Trophoblast cell (in vitro differentiated cells and primary cell): ENCODE measurements at regions not wholly inside any gene's neighbourhood (a gene's known extent, or its start where the extent isn't known, plus 50 kb on each side); places are given as distances from the start of the nearest gene placed in this dataset.
"Not testable (repeated sequence)": the region's sequence is repeated elsewhere in the genome, so short reads cannot be mapped to it uniquely, and the experiment has no call there.

ENCODE experiments used
- DNase-seq, 2 donors: peaks; one replicate each; pipeline ENCODE4 v3.0.0-alpha.2; 2016
- H2AFZ ChIP-seq: 2 replicates; pipeline ENCODE4 v1.6.1; 2013; ENCODE audit warnings: low read length, moderate library complexity, mild to moderate bottlenecking; ENCODE audit not compliant: insufficient read depth, poor library complexity
- H2AK5ac ChIP-seq: 2 replicates; pipeline ENCODE4 v1.6.1; 2013; ENCODE audit warnings: mild to moderate bottlenecking, low read length
- H2BK120ac ChIP-seq: 2 replicates; pipeline ENCODE4 v1.6.1; 2013; ENCODE audit warnings: low read length, mild to moderate bottlenecking, moderate library complexity; ENCODE audit not compliant: insufficient read depth, poor library complexity
- H2BK12ac ChIP-seq: 2 replicates; pipeline ENCODE4 v1.6.1; 2013; ENCODE audit warnings: mild to moderate bottlenecking, low read length, moderate library complexity
- H2BK5ac ChIP-seq: 2 replicates; pipeline ENCODE4 v1.6.1; 2013; ENCODE audit warnings: low read length, low read depth, moderate library complexity, mild to moderate bottlenecking; ENCODE audit not compliant: poor library complexity
- H3K14ac ChIP-seq: 2 replicates; pipeline ENCODE4 v1.6.1; 2013; ENCODE audit warnings: mild to moderate bottlenecking, low read length
- H3K18ac ChIP-seq: 2 replicates; pipeline ENCODE4 v1.6.1; 2013; ENCODE audit warnings: mild to moderate bottlenecking, low read length
- H3K23ac ChIP-seq: 2 replicates; pipeline ENCODE4 v1.6.1; 2013; ENCODE audit warnings: low read length
- H3K27ac ChIP-seq: 2 replicates; pipeline ENCODE4 v1.5.1; 2013; ENCODE audit warnings: low read depth, mild to moderate bottlenecking, inconsistent platforms, low read length, moderate library complexity
- H3K27me3 ChIP-seq: 2 replicates; pipeline ENCODE4 v1.6.1; 2013; ENCODE audit warnings: inconsistent platforms, mild to moderate bottlenecking, low read length, moderate library complexity; ENCODE audit not compliant: insufficient read depth
- H3K36me3 ChIP-seq, 2 experiments: 1 replicate in 1 of 2; 2 replicates in 1 of 2; pipeline ENCODE4 v1.6.1; 2013; ENCODE audit warnings: low read length in 2 of 2, mild to moderate bottlenecking in 2 of 2, moderate library complexity in 1 of 2; ENCODE audit not compliant: insufficient read depth in 2 of 2, control insufficient read depth in 1 of 2
- H3K4ac ChIP-seq: 2 replicates; pipeline ENCODE4 v1.6.1; 2013; ENCODE audit warnings: low read depth, mild to moderate bottlenecking, low read length, moderate library complexity
- H3K4me1 ChIP-seq, 2 experiments: 1 replicate in 1 of 2; 2 replicates in 1 of 2; pipeline ENCODE4 v1.6.1; 2013; ENCODE audit warnings: low read length in 2 of 2, mild to moderate bottlenecking in 2 of 2, moderate library complexity in 1 of 2; ENCODE audit not compliant: insufficient read depth in 2 of 2, control insufficient read depth in 1 of 2
- H3K4me2 ChIP-seq: 2 replicates; pipeline ENCODE4 v1.6.1; 2013; ENCODE audit warnings: inconsistent platforms, mild to moderate bottlenecking, low read length, moderate library complexity
- H3K4me3 ChIP-seq: 2 replicates; pipeline ENCODE4 v1.5.1; 2013; ENCODE audit warnings: mild to moderate bottlenecking, low read depth, low read length, inconsistent platforms
- H3K79me1 ChIP-seq: one replicate; pipeline ENCODE4 v1.6.1; 2013; ENCODE audit warnings: low read length
- H3K79me2 ChIP-seq: 2 replicates; pipeline ENCODE4 v1.6.1; 2013; ENCODE audit warnings: low read length, mild to moderate bottlenecking; ENCODE audit not compliant: control insufficient read depth, insufficient read depth, poor library complexity
- H3K9ac ChIP-seq: 2 replicates; pipeline ENCODE4 v1.6.1; 2013; ENCODE audit warnings: mild to moderate bottlenecking, low read length
- H3K9me3 ChIP-seq: 2 replicates; pipeline ENCODE4 v1.6.1; 2013; ENCODE audit warnings: low read depth, mild to moderate bottlenecking, control low read depth, inconsistent platforms, low read length; ENCODE audit not compliant: insufficient read depth
- H4K12ac ChIP-seq: 2 replicates; pipeline ENCODE4 v1.6.1; 2013; ENCODE audit warnings: low read depth, mild to moderate bottlenecking, low read length, moderate library complexity
- H4K8ac ChIP-seq: 2 replicates; pipeline ENCODE4 v1.6.1; 2013; ENCODE audit warnings: low read depth, mild to moderate bottlenecking, low read length, moderate library complexity
- H4K91ac ChIP-seq: one replicate; pipeline ENCODE4 v1.6.1; 2013; ENCODE audit warnings: low read depth, mild to moderate bottlenecking, low read length, moderate library complexity
- WGBS: extraction: QIAGEN DNeasy Blood & Tissue Kit; methylation state at CpG from one replicate; pipeline ENCODE4 v1.1.7; 2013; ENCODE audit warnings: missing lambda C conversion rate; ENCODE audit not compliant: insufficient read length, insufficient coverage; ENCODE audit errors: extremely low coverage; 5-methylcytosine and 5-hydroxymethylcytosine counted together

DNA sequence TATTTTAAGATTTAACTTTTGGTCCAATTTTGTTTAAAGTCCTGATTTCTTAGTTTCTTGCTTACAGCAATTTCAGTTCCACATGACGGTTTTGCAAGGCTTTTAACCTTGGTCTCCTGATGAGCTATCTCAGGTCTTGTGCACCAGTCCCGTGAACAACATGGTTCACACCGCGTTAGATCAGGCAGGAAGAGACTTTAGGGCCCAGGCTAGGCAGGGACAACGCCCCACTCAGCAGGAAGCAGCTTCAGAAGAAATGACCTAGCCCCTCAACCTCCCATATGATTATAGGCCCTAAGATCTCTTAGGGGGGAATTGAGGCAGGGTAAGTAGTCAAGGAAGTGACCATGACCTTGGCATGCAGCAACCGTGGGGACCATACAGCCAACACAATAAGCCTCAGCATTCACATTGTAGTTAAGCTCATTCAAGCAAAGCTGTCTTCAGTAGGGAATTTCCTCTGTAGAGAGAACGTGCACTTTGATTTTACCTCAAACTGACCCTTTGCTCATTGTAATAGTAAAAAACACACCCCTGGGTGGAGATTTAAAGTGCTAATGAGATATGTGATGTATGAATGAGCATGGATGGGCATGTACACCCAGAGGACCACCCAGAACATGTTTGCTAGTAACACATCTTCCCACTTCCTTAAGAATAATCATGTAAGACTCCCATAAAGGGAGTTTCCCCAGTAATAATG is 55.3 kb upstream of the CT45A1 start:
- H4K91ac ChIP-seq, H2AK5ac ChIP-seq, H3K4me1 ChIP-seq, H3K27ac ChIP-seq, DNase-seq, H3K23ac ChIP-seq, H2BK5ac ChIP-seq, H3K79me1 ChIP-seq, H2BK120ac ChIP-seq, H3K9me3 ChIP-seq, H3K4me3 ChIP-seq, H3K14ac ChIP-seq, H4K8ac ChIP-seq, H3K27me3 ChIP-seq, H2AFZ ChIP-seq, H4K12ac ChIP-seq, H3K36me3 ChIP-seq, H3K4me2 ChIP-seq, H3K9ac ChIP-seq, H3K18ac ChIP-seq, H3K79me2 ChIP-seq, H2BK12ac ChIP-seq, H3K4ac ChIP-seq: not testable (repeated sequence)
- no CpG with 5 or more reads among the region's 7 CpGs for WGBS
